NCI-H146 treated with DMSO at 0.1 percent for 48 hours (cell line): ENCODE measurements at regions not wholly inside any gene's neighbourhood (a gene's known extent, or its start where the extent isn't known, plus 50 kb on each side); places are given as distances from the start of the nearest gene placed in this dataset.

Experiments used
- DNase-seq: peaks from one replicate; lab custom pipeline; 2025; ENCODE audit not compliant: unreplicated experiment; lab: John Stamatoyannopoulos, UW

GRCh38 chr3:72494130-72494529 lies 354.1 kb downstream of the SHQ1 start:
- no peak for DNase-seq

- DNase-seq = no peak
Measured at GRCh38 chr3:72492240-72492639, 356.0 kb downstream of the SHQ1 start.

GRCh38 chr3:72490688-72491435 lies 357.4 kb downstream of the SHQ1 start:
- no peak for DNase-seq

GRCh38 chr3:72489901-72490300 lies 358.3 kb downstream of the SHQ1 start:
- DNase-seq = no peak

- no peak for DNase-seq
Measured at GRCh38 chr3:72488738-72489035, 359.6 kb downstream of the SHQ1 start.

- DNase-seq = no peak
Measured at GRCh38 chr3:72487946-72488737, 360.1 kb downstream of the SHQ1 start.

GRCh38 chr3:72487078-72487765 lies 361.0 kb downstream of the SHQ1 start:
- no peak for DNase-seq

GRCh38 chr3:72485641-72486040 lies 362.6 kb downstream of the SHQ1 start:
- no peak for DNase-seq

- DNase-seq = no peak
Measured at GRCh38 chr3:72483554-72484104, 364.6 kb downstream of the SHQ1 start.

- no peak for DNase-seq
Measured at GRCh38 chr3:72482589-72483321, 365.5 kb downstream of the SHQ1 start.

- no peak for DNase-seq
Measured at GRCh38 chr3:72481542-72481941, 366.7 kb downstream of the SHQ1 start.

- DNase-seq = no peak
Measured at GRCh38 chr3:72480366-72480765, 367.9 kb downstream of the SHQ1 start.

GRCh38 chr3:72479651-72480215 lies 368.5 kb downstream of the SHQ1 start:
- no peak for DNase-seq

- DNase-seq = no peak
Measured at GRCh38 chr3:72476139-72476483, 372.1 kb downstream of the SHQ1 start.

- DNase-seq = no peak
Measured at GRCh38 chr3:72475258-72476138, 372.7 kb downstream of the SHQ1 start.

- no peak for DNase-seq
Measured at GRCh38 chr3:72474775-72475174, 373.5 kb downstream of the SHQ1 start.

- no peak for DNase-seq
Measured at GRCh38 chr3:72473156-72473555, 375.1 kb downstream of the SHQ1 start.

GRCh38 chr3:72470904-72471417 lies 377.3 kb downstream of the SHQ1 start:
- DNase-seq = no peak

- DNase-seq = no peak
Measured at GRCh38 chr3:72465853-72466252, 382.4 kb downstream of the SHQ1 start.

GRCh38 chr3:72463083-72463482 lies 385.2 kb downstream of the SHQ1 start:
- no peak for DNase-seq
